GM12864 (cell line): ENCODE measurements at regions not wholly inside any gene's neighbourhood (a gene's known extent, or its start where the extent isn't known, plus 50 kb on each side); places are given as distances from the start of the nearest gene placed in this dataset.
"Not testable (repeated sequence)": the region's sequence is repeated elsewhere in the genome, so short reads cannot be mapped to it uniquely, and the experiment has no call there.

Experiments
- DNase-seq: peaks from one replicate; pipeline ENCODE4 v3.0.0-alpha.2; 2011; ENCODE audit warnings: low read depth
- H3K4me3 ChIP-seq: 2 replicates; pipeline ENCODE4 v1.5.1; 2011; ENCODE audit warnings: mild to moderate bottlenecking, low read depth, low read length, control low read depth
- CTCF ChIP-seq: IDR thresholded peaks from 2 replicates; pipeline ENCODE4 v1.5.1; 2011; ENCODE audit warnings: low read depth, mild to moderate bottlenecking, moderate library complexity, low read length, control low read depth, inconsistent platforms; ENCODE audit errors: missing control alignments

GRCh38 chr6:145562771-145563615 is 172.3 kb downstream of the EPM2A start:
- no peak for TF ChIP-seq CTCF
- DNase-seq = no peak
- no peak overlapping the region for H3K4me3 ChIP-seq

GRCh38 chr6:145564553-145564952 is 170.8 kb downstream of the EPM2A start:
- no peak for TF ChIP-seq CTCF

GRCh38 chr6:145567684-145568252 is 167.6 kb downstream of the EPM2A start:
- no peak for TF ChIP-seq CTCF
- DNase-seq = no peak
- H3K4me3 ChIP-seq = no peak overlapping the region

More at GRCh38 chr6:145564553-145564952, 170.8 kb downstream of the EPM2A start:
- no peak overlapping the region for H3K4me3 ChIP-seq
- DNase-seq = no peak

- no peak overlapping the region for H3K4me3 ChIP-seq
- TF ChIP-seq CTCF = no peak
- no peak for DNase-seq
Observed at GRCh38 chr6:145569140-145569539, 166.2 kb downstream of the EPM2A start.

GRCh38 chr6:145570336-145570735 is 165.0 kb downstream of the EPM2A start:
- DNase-seq, H3K4me3 ChIP-seq: not testable (repeated sequence)

GRCh38 chr6:145574269-145574668 is 161.1 kb downstream of the EPM2A start:
- DNase-seq, H3K4me3 ChIP-seq: not testable (repeated sequence)
